GM12864 (cell line): ENCODE measurements at regions not wholly inside any gene's neighbourhood (a gene's known extent, or its start where the extent isn't known, plus 50 kb on each side); places are given as distances from the start of the nearest gene placed in this dataset.
"Not testable (repeated sequence)": the region's sequence is repeated elsewhere in the genome, so short reads cannot be mapped to it uniquely, and the experiment has no call there.

Experiments
- DNase-seq: peaks from one replicate; pipeline ENCODE4 v3.0.0-alpha.2; 2011; ENCODE audit warnings: low read depth
- H3K4me3 ChIP-seq: 2 replicates; pipeline ENCODE4 v1.5.1; 2011; ENCODE audit warnings: mild to moderate bottlenecking, low read depth, low read length, control low read depth
- TF ChIP-seq, protein P1 (sequence below): IDR thresholded peaks from 2 replicates; pipeline ENCODE4 v1.5.1; 2011; ENCODE audit warnings: low read depth, mild to moderate bottlenecking, moderate library complexity, low read length, control low read depth, inconsistent platforms; ENCODE audit errors: missing control alignments

DNA sequence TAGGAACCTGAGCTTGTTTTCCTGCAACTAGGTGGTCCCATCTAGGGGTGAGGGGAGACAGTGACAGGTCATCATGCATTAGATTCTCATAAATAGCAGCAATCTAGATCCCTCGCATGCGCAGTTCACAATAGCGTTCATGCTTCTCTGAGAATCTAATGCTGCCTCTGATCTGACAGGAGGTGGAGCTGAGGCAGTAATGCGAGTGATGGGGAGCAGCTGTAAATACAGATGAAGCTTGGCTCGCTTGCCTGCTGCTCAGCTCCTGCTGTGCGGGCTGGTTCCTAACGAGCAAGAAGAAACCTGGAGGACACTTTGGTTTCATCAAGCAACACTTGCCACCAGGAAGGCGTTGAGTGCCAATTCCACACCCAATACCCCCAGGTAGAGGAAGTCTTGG is 95.1 kb upstream of the OLIG2 start:
- TF ChIP-seq, protein P1, sequence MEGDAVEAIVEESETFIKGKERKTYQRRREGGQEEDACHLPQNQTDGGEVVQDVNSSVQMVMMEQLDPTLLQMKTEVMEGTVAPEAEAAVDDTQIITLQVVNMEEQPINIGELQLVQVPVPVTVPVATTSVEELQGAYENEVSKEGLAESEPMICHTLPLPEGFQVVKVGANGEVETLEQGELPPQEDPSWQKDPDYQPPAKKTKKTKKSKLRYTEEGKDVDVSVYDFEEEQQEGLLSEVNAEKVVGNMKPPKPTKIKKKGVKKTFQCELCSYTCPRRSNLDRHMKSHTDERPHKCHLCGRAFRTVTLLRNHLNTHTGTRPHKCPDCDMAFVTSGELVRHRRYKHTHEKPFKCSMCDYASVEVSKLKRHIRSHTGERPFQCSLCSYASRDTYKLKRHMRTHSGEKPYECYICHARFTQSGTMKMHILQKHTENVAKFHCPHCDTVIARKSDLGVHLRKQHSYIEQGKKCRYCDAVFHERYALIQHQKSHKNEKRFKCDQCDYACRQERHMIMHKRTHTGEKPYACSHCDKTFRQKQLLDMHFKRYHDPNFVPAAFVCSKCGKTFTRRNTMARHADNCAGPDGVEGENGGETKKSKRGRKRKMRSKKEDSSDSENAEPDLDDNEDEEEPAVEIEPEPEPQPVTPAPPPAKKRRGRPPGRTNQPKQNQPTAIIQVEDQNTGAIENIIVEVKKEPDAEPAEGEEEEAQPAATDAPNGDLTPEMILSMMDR: no peak
- no peak overlapping the region for H3K4me3 ChIP-seq
- DNase-seq: no peak

DNA sequence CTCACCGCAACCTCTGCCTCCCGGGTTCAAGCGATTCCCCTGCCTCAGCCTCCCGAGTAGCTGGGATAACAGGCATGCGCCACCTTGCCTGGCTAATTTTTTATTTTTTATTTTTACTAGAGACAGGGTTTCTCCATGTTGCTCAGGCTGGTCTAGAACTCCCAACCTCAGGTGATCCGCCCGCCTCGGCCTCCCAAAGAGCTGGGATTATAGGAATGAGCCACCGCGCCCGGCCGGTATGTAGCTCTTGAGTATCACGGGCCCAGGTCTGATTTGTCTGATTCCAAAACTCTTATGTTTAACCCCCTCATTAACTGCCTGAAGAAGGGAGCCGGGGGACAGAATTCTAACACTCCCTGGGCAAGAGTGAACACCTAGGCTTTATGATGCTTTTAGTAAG is 91.7 kb upstream of the OLIG2 start:
- not testable (repeated sequence) for H3K4me3 ChIP-seq, DNase-seq

DNA sequence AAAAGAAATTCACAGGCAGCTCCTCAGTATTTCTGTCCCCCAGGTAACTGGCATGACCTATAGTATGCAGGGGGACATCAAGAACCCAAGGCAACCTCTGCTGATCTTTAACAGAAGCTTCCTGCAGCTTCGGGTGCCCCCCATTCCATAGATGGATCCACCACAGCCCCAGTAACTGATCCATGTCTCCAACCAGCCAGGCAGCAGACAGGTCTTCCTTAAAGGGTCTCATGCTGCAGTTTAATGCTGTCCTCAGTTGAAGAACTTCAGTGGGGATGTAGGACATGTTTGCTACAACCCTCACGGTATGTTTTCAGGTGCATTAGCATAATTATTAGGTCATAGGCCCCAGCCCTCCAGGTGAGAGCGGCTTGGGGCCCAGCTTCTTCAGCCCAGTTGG is 90.9 kb upstream of the OLIG2 start:
- TF ChIP-seq, protein P1: no peak
- no peak for DNase-seq
- no peak overlapping the region for H3K4me3 ChIP-seq

DNA sequence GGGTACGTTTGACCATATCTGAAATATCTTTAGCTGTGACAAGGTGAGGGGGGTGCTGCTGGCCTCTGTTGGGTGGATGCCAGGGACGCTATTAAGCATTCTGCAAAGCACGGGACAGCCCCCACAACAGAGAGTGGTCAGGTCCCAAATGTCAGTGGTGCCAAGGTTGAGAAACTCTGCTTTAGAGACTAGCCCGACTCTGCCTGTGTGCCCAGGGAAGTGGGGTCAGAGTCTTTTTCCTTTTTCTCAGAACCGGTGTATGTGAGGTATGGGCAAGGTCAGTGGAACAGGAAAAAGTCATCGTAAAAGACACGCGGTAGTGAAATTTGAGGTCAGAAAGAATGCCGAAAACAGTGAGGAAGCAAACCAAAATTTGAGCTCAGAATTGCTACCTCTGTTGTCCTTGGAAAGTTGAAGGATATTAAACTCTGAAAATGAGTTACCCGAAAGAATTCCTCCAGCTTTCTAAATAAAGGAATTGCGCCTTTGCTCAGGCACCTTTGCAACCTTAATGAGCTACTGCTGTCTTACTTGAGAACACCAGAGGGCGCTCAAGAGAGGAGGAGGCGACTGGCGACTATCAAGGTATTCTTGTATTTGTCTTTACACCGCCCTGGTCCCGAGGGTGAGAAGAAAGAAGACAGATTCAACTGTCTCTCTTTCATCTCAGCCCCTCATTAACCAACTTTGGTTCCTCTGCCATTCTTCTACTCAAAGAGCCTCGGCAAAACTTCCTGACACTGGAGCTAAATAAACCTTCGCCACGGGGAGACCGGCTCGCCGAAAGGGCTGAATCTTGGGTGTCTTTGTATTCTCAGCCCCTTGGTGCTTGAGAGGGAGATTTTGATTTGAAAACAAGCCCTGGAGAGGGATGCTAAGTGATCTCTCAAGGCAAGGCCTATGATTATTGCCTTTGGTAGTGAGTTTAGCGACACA is 85.4 kb upstream of the OLIG2 start:
- no peak for DNase-seq
- TF ChIP-seq, protein P1: peak; percentile 75
- H3K4me3 ChIP-seq: no peak overlapping the region

DNA sequence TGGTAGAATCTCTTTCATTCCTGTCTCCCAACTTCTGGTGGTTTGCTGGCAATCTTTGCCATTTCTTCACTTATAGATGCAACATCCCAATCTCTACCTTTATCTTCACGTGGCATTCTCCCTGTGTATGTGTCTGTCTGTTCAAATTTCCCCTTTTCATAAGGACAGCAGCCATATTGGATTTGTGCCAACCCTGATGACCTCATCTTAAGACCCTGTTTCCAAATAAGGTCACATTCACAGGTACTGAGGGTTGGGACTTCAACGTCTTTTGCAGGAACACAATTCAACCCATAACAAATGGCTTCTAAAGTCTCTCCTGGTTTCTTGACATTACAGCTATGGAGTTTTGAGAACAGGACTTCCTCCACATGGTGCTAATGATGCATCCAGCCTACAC is 84.5 kb upstream of the OLIG2 start:
- DNase-seq: no peak
- H3K4me3 ChIP-seq: no peak overlapping the region
- TF ChIP-seq, protein P1: no peak

DNA sequence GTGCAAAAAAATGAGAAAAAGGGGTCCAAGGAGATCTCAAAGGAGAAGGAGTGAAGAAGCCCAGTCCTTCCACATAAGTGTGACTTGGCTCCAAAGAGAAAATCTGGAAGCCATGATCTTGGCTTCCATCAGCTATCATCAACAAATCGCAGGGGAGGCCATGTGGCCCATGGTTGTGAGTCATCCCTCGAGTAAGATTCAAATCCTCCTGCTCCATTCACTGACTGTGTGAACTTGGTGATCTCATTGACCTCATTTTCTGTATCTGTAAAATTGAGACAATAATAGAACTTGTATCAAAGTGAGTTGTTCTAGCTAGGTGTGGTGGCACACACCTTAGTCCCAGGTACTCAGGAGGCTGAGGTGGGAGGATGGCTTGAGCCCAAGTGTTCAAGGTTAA is 79.1 kb upstream of the OLIG2 start:
- no peak for DNase-seq
- TF ChIP-seq, protein P1: no peak
- no peak overlapping the region for H3K4me3 ChIP-seq

DNA sequence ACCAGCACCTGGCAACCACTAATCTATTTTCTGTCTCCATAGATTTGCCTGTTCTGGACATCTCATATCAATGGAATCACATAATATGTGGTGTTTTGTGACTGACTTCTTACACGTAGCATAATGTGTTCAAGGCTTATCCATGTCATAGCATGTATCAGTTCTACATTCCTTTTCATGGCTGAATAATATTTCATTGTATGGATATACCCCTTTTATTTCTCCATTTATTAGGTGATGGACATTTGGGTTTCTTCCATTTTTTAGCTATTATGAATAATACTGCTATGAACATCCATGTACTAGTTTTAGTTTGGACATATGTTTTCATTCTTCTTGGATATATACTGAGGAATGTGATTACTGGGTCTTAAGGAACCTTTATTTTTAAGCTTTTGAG is 78.0 kb upstream of the OLIG2 start:
- DNase-seq: no peak
- TF ChIP-seq, protein P1: no peak

More for the DNA sequence above, 78.0 kb upstream of the OLIG2 start:
- no peak overlapping the region for H3K4me3 ChIP-seq
